Liver (tissue), 8 donors: ENCODE measurements at regions not wholly inside any gene's neighbourhood (a gene's known extent, or its start where the extent isn't known, plus 50 kb on each side); places are given as distances from the start of the nearest gene placed in this dataset.

Experiments used
- DNase-seq: peaks from one replicate; pipeline ENCODE4 v3.0.0-alpha.2; 2017; ENCODE audit warnings: low spot score
- H3K27ac ChIP-seq, 2 donors: one replicate each; pipeline ENCODE4 v1.7.0; 2013; ENCODE audit warnings: inconsistent platforms in 2 of 2, low read length in 2 of 2, control low read depth in 1 of 2, low read depth in 1 of 2, mild to moderate bottlenecking in 1 of 2
- H3K27me3 ChIP-seq, 4 donors: one replicate each; pipeline versions ENCODE4 v1.6.1 to v1.7.0; 2013; ENCODE audit warnings: low read length in 3 of 4, inconsistent platforms in 1 of 4, mild to moderate bottlenecking in 1 of 4, moderate library complexity in 1 of 4; ENCODE audit not compliant: control insufficient read depth in 4 of 4, insufficient read depth in 4 of 4
- H3K36me3 ChIP-seq, 4 donors: one replicate each; pipeline versions ENCODE4 v1.6.1 to v1.7.0; 2013; ENCODE audit warnings: low read length in 3 of 4, mild to moderate bottlenecking in 3 of 4, low read depth in 1 of 4, moderate library complexity in 1 of 4; ENCODE audit not compliant: control insufficient read depth in 4 of 4, insufficient read depth in 3 of 4
- H3K4me1 ChIP-seq, 4 donors: one replicate each; pipeline versions ENCODE4 v1.6.1 to v1.7.0; 2013; ENCODE audit warnings: low read length in 3 of 4, mild to moderate bottlenecking in 3 of 4, moderate library complexity in 1 of 4; ENCODE audit not compliant: control insufficient read depth in 4 of 4, insufficient read depth in 4 of 4
- H3K4me3 ChIP-seq, 3 donors: one replicate each; pipeline versions ENCODE4 v1.6.1 to v1.7.0; 2013; ENCODE audit warnings: low read length in 3 of 3, control low read depth in 1 of 3, low read depth in 1 of 3, mild to moderate bottlenecking in 1 of 3
- H3K9ac ChIP-seq, 2 donors: one replicate each; pipeline ENCODE4 v1.7.0; 2013; ENCODE audit warnings: low read length in 2 of 2, mild to moderate bottlenecking in 2 of 2, moderate library complexity in 2 of 2, control low read depth in 1 of 2, low read depth in 1 of 2
- H3K9me3 ChIP-seq, 4 donors: one replicate each; pipeline versions ENCODE4 v1.6.1 to v1.7.0; 2013; ENCODE audit warnings: low read length in 3 of 4; ENCODE audit not compliant: control insufficient read depth in 4 of 4
- EGR1 ChIP-seq, 2 donors: IDR thresholded peaks; 2 replicates each; pipeline ENCODE4 v1.6.1; 2016 to 2018; ENCODE audit warnings: antibody characterized with exemption in 2 of 2, low read depth in 2 of 2
- FOXA1 ChIP-seq: IDR thresholded peaks from 2 replicates; pipeline ENCODE4 v1.6.1; 2016; ENCODE audit warnings: antibody characterized with exemption
- FOXA2 ChIP-seq: IDR thresholded peaks from 2 replicates; pipeline ENCODE4 v1.6.1; 2016; ENCODE audit warnings: antibody characterized with exemption
- GABPA ChIP-seq, 2 donors: IDR thresholded peaks in 1 of 2; conservative IDR thresholded peaks in 1 of 2; 2 replicates each; pipeline ENCODE4 v1.6.1; 2016; ENCODE audit warnings: antibody characterized with exemption in 2 of 2, mild to moderate bottlenecking in 1 of 2, moderate library complexity in 1 of 2
- HNF4A ChIP-seq, 2 donors: conservative IDR thresholded peaks; 2 replicates each; pipeline ENCODE4 v1.6.1; 2016; ENCODE audit warnings: antibody characterized with exemption in 2 of 2, mild to moderate bottlenecking in 2 of 2
- HNF4G ChIP-seq: IDR thresholded peaks from 2 replicates; pipeline ENCODE4 v1.6.1; 2016; ENCODE audit warnings: antibody characterized with exemption
- JUND ChIP-seq, 2 donors: IDR thresholded peaks; 2 replicates each; pipeline ENCODE4 v1.6.1; 2016; ENCODE audit warnings: antibody characterized with exemption in 2 of 2
- NR2F2 ChIP-seq: IDR thresholded peaks from 2 replicates; pipeline ENCODE4 v1.6.1; 2016; ENCODE audit warnings: antibody characterized with exemption
- RAD21 ChIP-seq, 2 donors: IDR thresholded peaks; 2 replicates each; pipeline ENCODE4 v1.6.1; 2016; ENCODE audit warnings: antibody characterized with exemption in 2 of 2, mild to moderate bottlenecking in 2 of 2
- RXRA ChIP-seq, 2 donors: IDR thresholded peaks; 2 replicates each; pipeline ENCODE4 v1.6.1; 2017 to 2018; ENCODE audit warnings: antibody characterized with exemption in 2 of 2, mild to moderate bottlenecking in 1 of 2
- SP1 ChIP-seq: IDR thresholded peaks from 2 replicates; pipeline ENCODE4 v1.6.1; 2018; ENCODE audit warnings: antibody characterized with exemption, mild to moderate bottlenecking
- TAF1 ChIP-seq: conservative IDR thresholded peaks from 2 replicates; pipeline ENCODE4 v1.6.1; 2016; ENCODE audit warnings: antibody characterized with exemption, mild to moderate bottlenecking
- YY1 ChIP-seq: IDR thresholded peaks from 2 replicates; pipeline ENCODE4 v1.6.1; 2016; ENCODE audit warnings: antibody characterized with exemption, mild to moderate bottlenecking
- WGBS: extraction: QIAGEN DNeasy Blood & Tissue Kit; methylation state at CpG from one replicate; pipeline ENCODE4 v1.1.7; 2013; 5-methylcytosine and 5-hydroxymethylcytosine counted together
- TF ChIP-seq, protein P1 (sequence below): IDR thresholded peaks from 2 replicates; pipeline ENCODE4 v1.6.1; 2016; ENCODE audit warnings: antibody characterized with exemption, mild to moderate bottlenecking
- TF ChIP-seq, protein P2 (sequence below): IDR thresholded peaks from 2 replicates; pipeline ENCODE4 v1.6.1; 2016; ENCODE audit warnings: antibody characterized with exemption
- TF ChIP-seq, protein P3 (sequence below): fragments of 150-350 bp; IDR thresholded peaks from 2 replicates; pipeline ENCODE4 v1.5.1; 2017; ENCODE audit warnings: improper control_type of control experiment, low read depth, low read length; ENCODE audit not compliant: missing input control
- TF ChIP-seq, protein P4 (sequence below): IDR thresholded peaks from 2 replicates; pipeline ENCODE4 v1.6.1; 2016; ENCODE audit warnings: antibody characterized with exemption
- donor health status: healthy.
- donor health status: healthy.
- donor health status: healthy.
- donor health status: healthy.
- donor health status: healthy.

DNA sequence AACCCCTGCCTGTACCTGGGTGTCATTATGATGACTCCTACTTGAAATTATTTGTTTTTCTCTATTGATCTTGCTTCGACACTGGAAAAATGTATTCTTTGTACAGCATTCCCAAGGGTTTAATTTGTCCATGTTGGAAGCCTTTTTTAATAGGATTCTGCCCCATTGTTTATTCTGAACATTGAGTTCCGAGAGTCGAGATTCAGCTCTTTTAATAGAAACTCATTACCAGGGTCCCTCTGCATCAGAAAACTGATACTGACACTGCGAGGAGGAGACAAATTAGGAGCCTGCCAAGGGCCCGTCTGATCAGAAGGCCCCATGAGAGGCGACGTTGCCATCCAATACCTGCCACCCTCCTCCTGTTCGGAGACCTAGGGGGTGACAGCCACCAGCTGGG lies 260.5 kb upstream of the ZMIZ1 start:
- Histone ChIP-seq H3K36me3 (no peaks in the 10 kb centered on the region), H3K4me1 (peaks cover 0 to 6% (median 0%) of the 10 kb centered on the region in 4 donors), H3K27ac (no peak overlapping the region), H3K4me3 (no peak overlapping the region), H3K9ac (no peak overlapping the region), H3K9me3 (peaks cover 0 to 3% (median 0%) of the 10 kb centered on the region in 4 donors), H3K27me3 (peaks cover 0 to 9% (median 1%) of the 10 kb centered on the region in 4 donors)
- no peak for DNase-seq
- 91% methylated on average over 8 of the region's 8 CpGs for WGBS
- TF ChIP-seq FOXA2 (no peak), RAD21 (IDR thresholded peaks at IDR 0.05) (no peak), JUND (IDR thresholded peaks at IDR 0.05) (no peak), FOXA1 (no peak), EGR1 (IDR thresholded peaks at IDR 0.05; ENCODE audit: low read depth in 2 of 2) (no peak), RXRA (IDR thresholded peaks at IDR 0.05) (no peak), SP1 (no peak), NR2F2 (no peak), YY1 (no peak), HNF4A (conservative IDR thresholded peaks at IDR 0.05) (no peak), TAF1 (no peak), GABPA (IDR thresholded peaks at IDR 0.05 in 1 of 2, conservative IDR thresholded peaks at IDR 0.05 in 1 of 2) (no peak)
- TF ChIP-seq, protein P1, sequence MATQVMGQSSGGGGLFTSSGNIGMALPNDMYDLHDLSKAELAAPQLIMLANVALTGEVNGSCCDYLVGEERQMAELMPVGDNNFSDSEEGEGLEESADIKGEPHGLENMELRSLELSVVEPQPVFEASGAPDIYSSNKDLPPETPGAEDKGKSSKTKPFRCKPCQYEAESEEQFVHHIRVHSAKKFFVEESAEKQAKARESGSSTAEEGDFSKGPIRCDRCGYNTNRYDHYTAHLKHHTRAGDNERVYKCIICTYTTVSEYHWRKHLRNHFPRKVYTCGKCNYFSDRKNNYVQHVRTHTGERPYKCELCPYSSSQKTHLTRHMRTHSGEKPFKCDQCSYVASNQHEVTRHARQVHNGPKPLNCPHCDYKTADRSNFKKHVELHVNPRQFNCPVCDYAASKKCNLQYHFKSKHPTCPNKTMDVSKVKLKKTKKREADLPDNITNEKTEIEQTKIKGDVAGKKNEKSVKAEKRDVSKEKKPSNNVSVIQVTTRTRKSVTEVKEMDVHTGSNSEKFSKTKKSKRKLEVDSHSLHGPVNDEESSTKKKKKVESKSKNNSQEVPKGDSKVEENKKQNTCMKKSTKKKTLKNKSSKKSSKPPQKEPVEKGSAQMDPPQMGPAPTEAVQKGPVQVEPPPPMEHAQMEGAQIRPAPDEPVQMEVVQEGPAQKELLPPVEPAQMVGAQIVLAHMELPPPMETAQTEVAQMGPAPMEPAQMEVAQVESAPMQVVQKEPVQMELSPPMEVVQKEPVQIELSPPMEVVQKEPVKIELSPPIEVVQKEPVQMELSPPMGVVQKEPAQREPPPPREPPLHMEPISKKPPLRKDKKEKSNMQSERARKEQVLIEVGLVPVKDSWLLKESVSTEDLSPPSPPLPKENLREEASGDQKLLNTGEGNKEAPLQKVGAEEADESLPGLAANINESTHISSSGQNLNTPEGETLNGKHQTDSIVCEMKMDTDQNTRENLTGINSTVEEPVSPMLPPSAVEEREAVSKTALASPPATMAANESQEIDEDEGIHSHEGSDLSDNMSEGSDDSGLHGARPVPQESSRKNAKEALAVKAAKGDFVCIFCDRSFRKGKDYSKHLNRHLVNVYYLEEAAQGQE: no peak
- TF ChIP-seq, protein P2, sequence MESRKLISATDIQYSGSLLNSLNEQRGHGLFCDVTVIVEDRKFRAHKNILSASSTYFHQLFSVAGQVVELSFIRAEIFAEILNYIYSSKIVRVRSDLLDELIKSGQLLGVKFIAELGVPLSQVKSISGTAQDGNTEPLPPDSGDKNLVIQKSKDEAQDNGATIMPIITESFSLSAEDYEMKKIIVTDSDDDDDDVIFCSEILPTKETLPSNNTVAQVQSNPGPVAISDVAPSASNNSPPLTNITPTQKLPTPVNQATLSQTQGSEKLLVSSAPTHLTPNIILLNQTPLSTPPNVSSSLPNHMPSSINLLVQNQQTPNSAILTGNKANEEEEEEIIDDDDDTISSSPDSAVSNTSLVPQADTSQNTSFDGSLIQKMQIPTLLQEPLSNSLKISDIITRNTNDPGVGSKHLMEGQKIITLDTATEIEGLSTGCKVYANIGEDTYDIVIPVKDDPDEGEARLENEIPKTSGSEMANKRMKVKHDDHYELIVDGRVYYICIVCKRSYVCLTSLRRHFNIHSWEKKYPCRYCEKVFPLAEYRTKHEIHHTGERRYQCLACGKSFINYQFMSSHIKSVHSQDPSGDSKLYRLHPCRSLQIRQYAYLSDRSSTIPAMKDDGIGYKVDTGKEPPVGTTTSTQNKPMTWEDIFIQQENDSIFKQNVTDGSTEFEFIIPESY: no peak

DNA sequence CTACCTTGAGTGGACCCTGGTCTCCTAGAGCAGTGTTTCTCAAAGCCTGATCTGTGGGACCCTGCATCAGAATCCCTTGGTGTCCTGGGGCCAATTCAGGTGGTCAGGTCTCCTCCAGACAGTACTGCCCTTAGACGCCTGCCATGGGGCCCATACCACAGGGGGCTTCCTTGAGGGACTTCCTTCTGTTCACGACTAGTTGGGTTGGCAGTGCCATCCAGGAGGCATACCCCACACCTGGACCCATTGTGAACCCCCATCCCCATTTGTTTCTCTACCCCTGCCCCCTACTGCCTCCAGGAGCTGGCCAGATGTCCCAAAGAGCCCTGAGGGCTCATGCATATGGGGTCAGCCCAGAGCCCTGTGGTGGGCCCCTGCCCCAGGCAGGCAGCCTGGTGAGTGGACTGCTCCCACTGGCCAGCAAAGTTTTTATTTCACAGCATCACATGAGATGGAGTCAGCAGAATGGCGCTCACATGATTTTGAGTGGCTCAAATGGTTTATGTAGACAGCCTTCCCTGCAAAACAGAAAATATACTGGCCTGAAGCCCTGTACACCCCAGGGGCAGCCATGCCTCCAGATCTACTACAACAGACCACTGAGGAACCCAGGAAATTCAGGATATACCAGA lies 259.9 kb upstream of the ZMIZ1 start:
- TF ChIP-seq, protein P3, sequence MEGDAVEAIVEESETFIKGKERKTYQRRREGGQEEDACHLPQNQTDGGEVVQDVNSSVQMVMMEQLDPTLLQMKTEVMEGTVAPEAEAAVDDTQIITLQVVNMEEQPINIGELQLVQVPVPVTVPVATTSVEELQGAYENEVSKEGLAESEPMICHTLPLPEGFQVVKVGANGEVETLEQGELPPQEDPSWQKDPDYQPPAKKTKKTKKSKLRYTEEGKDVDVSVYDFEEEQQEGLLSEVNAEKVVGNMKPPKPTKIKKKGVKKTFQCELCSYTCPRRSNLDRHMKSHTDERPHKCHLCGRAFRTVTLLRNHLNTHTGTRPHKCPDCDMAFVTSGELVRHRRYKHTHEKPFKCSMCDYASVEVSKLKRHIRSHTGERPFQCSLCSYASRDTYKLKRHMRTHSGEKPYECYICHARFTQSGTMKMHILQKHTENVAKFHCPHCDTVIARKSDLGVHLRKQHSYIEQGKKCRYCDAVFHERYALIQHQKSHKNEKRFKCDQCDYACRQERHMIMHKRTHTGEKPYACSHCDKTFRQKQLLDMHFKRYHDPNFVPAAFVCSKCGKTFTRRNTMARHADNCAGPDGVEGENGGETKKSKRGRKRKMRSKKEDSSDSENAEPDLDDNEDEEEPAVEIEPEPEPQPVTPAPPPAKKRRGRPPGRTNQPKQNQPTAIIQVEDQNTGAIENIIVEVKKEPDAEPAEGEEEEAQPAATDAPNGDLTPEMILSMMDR: no peak
- no peak for TF ChIP-seq TAF1
- TF ChIP-seq NR2F2: no peak
- no peak for TF ChIP-seq RXRA (IDR thresholded peaks at IDR 0.05)
- TF ChIP-seq HNF4A (conservative IDR thresholded peaks at IDR 0.05): no peak
- no peak for TF ChIP-seq JUND (IDR thresholded peaks at IDR 0.05)
- TF ChIP-seq FOXA1: no peak
- TF ChIP-seq, protein P1: no peak
- TF ChIP-seq, protein P2: no peak
- no peak for TF ChIP-seq GABPA (IDR thresholded peaks at IDR 0.05 in 1 of 2, conservative IDR thresholded peaks at IDR 0.05 in 1 of 2)
- no peak for TF ChIP-seq HNF4G
- TF ChIP-seq FOXA2: no peak
- TF ChIP-seq, protein P4, sequence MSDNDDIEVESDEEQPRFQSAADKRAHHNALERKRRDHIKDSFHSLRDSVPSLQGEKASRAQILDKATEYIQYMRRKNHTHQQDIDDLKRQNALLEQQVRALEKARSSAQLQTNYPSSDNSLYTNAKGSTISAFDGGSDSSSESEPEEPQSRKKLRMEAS: no peak
- no peak for TF ChIP-seq SP1
- no peak for TF ChIP-seq EGR1 (IDR thresholded peaks at IDR 0.05; ENCODE audit: low read depth in 2 of 2)
- WGBS: 92% methylated on average over 3 of the region's 3 CpGs

More for the DNA sequence above, 259.9 kb upstream of the ZMIZ1 start:
- no peak overlapping the region for H3K4me3 ChIP-seq
- DNase-seq: no peak
- H3K36me3 ChIP-seq: no peaks in the 10 kb centered on the region
- H3K9me3 ChIP-seq: peaks cover 0 to 3% (median 0%) of the 10 kb centered on the region in 4 donors
- H3K9ac ChIP-seq: no peak overlapping the region
- H3K27me3 ChIP-seq: peaks cover 0 to 9% (median 1%) of the 10 kb centered on the region in 4 donors
- H3K4me1 ChIP-seq: peaks cover 0 to 11% (median 1%) of the 10 kb centered on the region in 4 donors
- no peak overlapping the region for H3K27ac ChIP-seq
